HCT116 (cell line): ENCODE measurements at regions not wholly inside any gene's neighbourhood (a gene's known extent, or its start where the extent isn't known, plus 50 kb on each side); places are given as distances from the start of the nearest gene placed in this dataset.

Source experiments
- ATF3 ChIP-seq: IDR thresholded peaks from 2 replicates; pipeline ENCODE4 v1.6.1; 2012
- CTCF ChIP-seq, 3 experiments: fragments of 200-600 bp in 1 of 3; sonication (generic) in 1 of 3; IDR thresholded peaks in 2 of 3; conservative IDR thresholded peaks in 1 of 3; 2 replicates each; pipeline ENCODE4 v1.5.1; 2012 to 2017; ENCODE audit warnings: low read depth in 2 of 3, low read length in 2 of 3, antibody characterized with exemption in 1 of 3, borderline replicate concordance in 1 of 3, control low read depth in 1 of 3, mild to moderate bottlenecking in 1 of 3, mixed read lengths in 1 of 3, mixed run types in 1 of 3, moderate library complexity in 1 of 3; ENCODE audit not compliant: insufficient read depth in 1 of 3
- EZH2 ChIP-seq: fragments of 200-600 bp; sonication (generic); IDR thresholded peaks from 2 replicates; pipeline ENCODE4 v1.6.1; 2017; ENCODE audit warnings: antibody characterized with exemption, mixed run types
- EZH2phosphoT487 ChIP-seq: fragments of 200-600 bp; IDR thresholded peaks from 2 replicates; pipeline ENCODE4 v1.6.1; 2018; ENCODE audit warnings: antibody characterized with exemption, borderline replicate concordance
- FOSL1 ChIP-seq: IDR thresholded peaks from 2 replicates; pipeline ENCODE4 v1.6.1; 2012; ENCODE audit warnings: low read depth
- POLR2A ChIP-seq: IDR thresholded peaks from 2 replicates; pipeline ENCODE4 v1.7.0; 2011; ENCODE audit warnings: borderline replicate concordance; ENCODE audit not compliant: insufficient read depth, insufficient read length; ENCODE audit errors: extremely low read depth
- POLR2AphosphoS5 ChIP-seq: IDR thresholded peaks from 2 replicates; pipeline ENCODE4 v1.6.1; 2011; ENCODE audit warnings: mild to moderate bottlenecking, low read depth, low read length, moderate library complexity
- RAD21 ChIP-seq: IDR thresholded peaks from 2 replicates; pipeline ENCODE4 v1.6.1; 2012; ENCODE audit warnings: low read depth, mild to moderate bottlenecking
- REST ChIP-seq: IDR thresholded peaks from 2 replicates; pipeline ENCODE4 v1.6.1; 2012; ENCODE audit warnings: low read depth
- TCF7L2 ChIP-seq: IDR thresholded peaks from 2 replicates; pipeline ENCODE4 v1.7.0; 2011; ENCODE audit warnings: borderline replicate concordance, inconsistent platforms; ENCODE audit not compliant: insufficient read depth, insufficient read length; ENCODE audit errors: extremely low read depth
- YY1 ChIP-seq: IDR thresholded peaks from 2 replicates; pipeline ENCODE4 v1.6.1; 2011; ENCODE audit warnings: low read length, low read depth, moderate library complexity, mild to moderate bottlenecking; ENCODE audit not compliant: insufficient replicate concordance; ENCODE audit errors: extremely low read depth
- ZNF274 ChIP-seq: fragments of 200-500 bp; sonication (Bioruptor generic); IDR thresholded peaks from 2 replicates; pipeline ENCODE4 v1.6.1; 2014; ENCODE audit warnings: mild to moderate bottlenecking, low read depth, low read length, inconsistent platforms

DNA sequence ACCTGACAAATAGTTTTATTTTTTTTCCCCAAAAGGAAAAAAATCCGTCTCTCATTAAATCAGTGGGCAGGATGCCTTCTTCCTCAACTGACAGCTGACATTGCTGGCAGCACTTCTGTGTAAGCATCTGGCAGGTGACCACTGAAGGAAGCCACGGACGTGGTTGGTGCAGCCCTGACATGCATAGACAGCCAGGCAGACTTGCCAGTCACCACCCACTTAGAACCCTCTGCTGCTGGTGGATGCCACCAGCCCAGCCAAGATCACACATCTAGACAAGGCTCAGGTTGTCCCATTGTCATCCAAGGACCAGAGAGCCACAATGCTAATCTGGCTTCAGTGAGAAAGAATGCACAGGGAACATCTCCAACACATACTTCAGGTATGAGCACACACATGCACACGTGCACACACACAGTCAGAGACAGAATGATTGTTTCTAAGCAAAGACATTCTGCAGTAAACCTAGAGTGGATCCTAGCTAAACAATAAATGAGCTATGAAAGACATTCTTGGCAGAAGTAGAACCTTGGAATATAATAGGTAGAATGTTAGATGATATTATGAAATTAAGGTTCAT, 49.8 kb upstream of the BMAL1 start:
- TF ChIP-seq CTCF (IDR thresholded peaks at IDR 0.05 in 2 of 3, conservative IDR thresholded peaks at IDR 0.05 in 1 of 3; ENCODE audit: borderline replicate concordance in 1 of 3, insufficient read depth in 1 of 3, low read depth in 2 of 3, low read length in 2 of 3) (no peak), POLR2AphosphoS5 (no peak), FOSL1 (no peak), ZNF274 (no peak), EZH2phosphoT487 (no peak), TCF7L2 (no peak), POLR2A (no peak), REST (no peak), YY1 (no peak), EZH2 (no peak), ATF3 (no peak), RAD21 (no peak)
